RWPE2 (cell line): ENCODE measurements at regions not wholly inside any gene's neighbourhood (a gene's known extent, or its start where the extent isn't known, plus 50 kb on each side); places are given as distances from the start of the nearest gene placed in this dataset.
"Not testable (repeated sequence)": the region's sequence is repeated elsewhere in the genome, so short reads cannot be mapped to it uniquely, and the experiment has no call there.

ENCODE experiments used
- ATAC-seq: fragments of 200-7000 bp; cut with Tn5 transposase; 3 replicates; pipeline ENCODE4 v1.9.1; 2021; ENCODE audit warnings: low read depth
- DNase-seq: peaks from one replicate; pipeline ENCODE4 v3.0.0-alpha.2; 2020; ENCODE audit warnings: low spot score
- H3K27ac ChIP-seq: fragments of 450-650 bp; 2 replicates; pipeline ENCODE4 v1.5.1; 2017; ENCODE audit warnings: mild to moderate bottlenecking; ENCODE audit not compliant: poor library complexity, severe bottlenecking
- H3K27me3 ChIP-seq: fragments of 250-450 bp; sonication (Bioruptor Pico); 2 replicates; pipeline ENCODE4 v1.5.1; 2021; ENCODE audit warnings: mild to moderate bottlenecking, moderate library complexity; ENCODE audit not compliant: insufficient read depth, poor library complexity, severe bottlenecking
- H3K36me3 ChIP-seq: fragments of 250-450 bp; sonication (Bioruptor Pico); 2 replicates; pipeline ENCODE4 v1.5.1; 2020; ENCODE audit warnings: low read depth, mild to moderate bottlenecking, moderate library complexity
- H3K4me1 ChIP-seq: fragments of 250-450 bp; sonication (Bioruptor Pico); 2 replicates; pipeline ENCODE4 v1.5.1; 2021; ENCODE audit warnings: mild to moderate bottlenecking, moderate library complexity; ENCODE audit not compliant: insufficient read depth, poor library complexity, severe bottlenecking
- H3K4me3 ChIP-seq: fragments of 250-450 bp; sonication (Bioruptor Pico); 2 replicates; pipeline ENCODE4 v1.5.1; 2021; ENCODE audit warnings: mild to moderate bottlenecking, moderate library complexity; ENCODE audit not compliant: severe bottlenecking
- H3K9me3 ChIP-seq: fragments of 250-450 bp; sonication (Bioruptor Pico); 2 replicates; pipeline ENCODE4 v1.5.1; 2021; ENCODE audit warnings: mild to moderate bottlenecking, moderate library complexity; ENCODE audit not compliant: severe bottlenecking
- CTCF ChIP-seq: fragments of 450-650 bp; IDR thresholded peaks from one replicate; pipeline ENCODE4 v1.5.1; 2017; ENCODE audit warnings: mild to moderate bottlenecking, moderate library complexity; ENCODE audit not compliant: poor library complexity, severe bottlenecking

GRCh38 chr2:118430510-118431164 lies 342.4 kb downstream of the INSIG2 start:
- DNase-seq (no peak), ATAC-seq (peak; percentile 96)
- TF ChIP-seq CTCF, result no peak
- Histone ChIP-seq H3K27me3 (no peaks in the 10 kb centered on the region), H3K9me3 (no peaks in the 10 kb centered on the region), H3K36me3 (no peaks in the 10 kb centered on the region), H3K4me1 (peaks cover 26% of the 10 kb centered on the region), H3K27ac (peak overlapping the region; percentile 78), H3K4me3 (no peak overlapping the region)

GRCh38 chr2:118425191-118425590 lies 336.9 kb downstream of the INSIG2 start:
- H3K4me1 ChIP-seq, result peaks cover 3% of the 10 kb centered on the region
- no peak overlapping the region for H3K4me3 ChIP-seq
- no peak for DNase-seq
- no peak overlapping the region for H3K27ac ChIP-seq
- TF ChIP-seq CTCF, result no peak
- no peaks in the 10 kb centered on the region for H3K9me3 ChIP-seq
- H3K27me3 ChIP-seq, result no peaks in the 10 kb centered on the region
- no peaks in the 10 kb centered on the region for H3K36me3 ChIP-seq
- no peak for ATAC-seq

GRCh38 chr2:118423776-118424175 lies 335.5 kb downstream of the INSIG2 start:
- Histone ChIP-seq H3K4me1 (no peaks in the 10 kb centered on the region), H3K27me3 (no peaks in the 10 kb centered on the region), H3K27ac (no peak overlapping the region), H3K9me3 (no peaks in the 10 kb centered on the region), H3K4me3 (no peak overlapping the region), H3K36me3 (no peaks in the 10 kb centered on the region)
- DNase-seq, result no peak
- no peak for ATAC-seq
- TF ChIP-seq CTCF, result no peak

- H3K27me3 ChIP-seq, result no peaks in the 10 kb centered on the region
- no peak overlapping the region for H3K4me3 ChIP-seq
- ATAC-seq (no peak), DNase-seq (no peak)
- no peak overlapping the region for H3K27ac ChIP-seq
- no peak for TF ChIP-seq CTCF
- H3K9me3 ChIP-seq, result no peaks in the 10 kb centered on the region
- no peaks in the 10 kb centered on the region for H3K36me3 ChIP-seq
- H3K4me1 ChIP-seq, result no peaks in the 10 kb centered on the region
Observed at GRCh38 chr2:118421648-118422047, 333.4 kb downstream of the INSIG2 start.

- Histone ChIP-seq H3K36me3 (no peaks in the 10 kb centered on the region), H3K9me3 (no peaks in the 10 kb centered on the region), H3K27ac (no peak overlapping the region), H3K4me3 (no peak overlapping the region), H3K27me3 (no peaks in the 10 kb centered on the region), H3K4me1 (no peaks in the 10 kb centered on the region)
- no peak for DNase-seq
- no peak for TF ChIP-seq CTCF
- ATAC-seq, result peak; percentile 68
Observed at GRCh38 chr2:118417406-118418120, 329.3 kb downstream of the INSIG2 start.

- H3K9me3 ChIP-seq, H3K4me3 ChIP-seq, DNase-seq, H3K36me3 ChIP-seq, H3K27me3 ChIP-seq, H3K4me1 ChIP-seq, ATAC-seq, H3K27ac ChIP-seq: not testable (repeated sequence)
Observed at GRCh38 chr2:118415186-118415585, 326.9 kb downstream of the INSIG2 start.
